ENCODE measurements at regions not wholly inside any gene's neighbourhood (a gene's known extent, or its start where the extent isn't known, plus 50 kb on each side); places are given as distances from the start of the nearest gene placed in this dataset.

- Histone ChIP-seq H3K9me3 (replicated peaks; ENCODE audit: control insufficient read depth, insufficient read depth, low read length) (no peaks in the 10 kb centered on the region), H2AFZ (ENCODE audit: low read depth, low read length) (peak overlapping the region; percentile 73), H3K79me2 (ENCODE audit: control insufficient read depth, insufficient read depth, low read length) (no peaks in the 10 kb centered on the region), H3K27ac (ENCODE audit: insufficient read depth, low read depth, low read length) (no peak overlapping the region), H3K9me1 (replicated peaks; ENCODE audit: control insufficient read depth, extremely low read depth, insufficient read depth, low read length) (no peaks in the 10 kb centered on the region), H3K9ac (replicated peaks; ENCODE audit: extremely low read depth, insufficient read depth, low read length) (peak overlapping the region; percentile 62), H3K27me3 (ENCODE audit: control insufficient read depth in 2 of 2, insufficient read depth in 2 of 2, low read length in 2 of 2) (peaks cover 29 to 39% of the 10 kb centered on the region in 2 experiments), H4K20me1 (replicated peaks; ENCODE audit: control insufficient read depth, extremely low read depth, insufficient read depth, low read length) (no peaks in the 10 kb centered on the region), H3K4me2 (ENCODE audit: insufficient read depth, low read length) (peak overlapping the region; percentile 80), H3K4me3 (replicated peaks in 1 of 3; ENCODE audit: insufficient read depth in 1 of 3, low read depth in 1 of 3, low read length in 3 of 3) (peak overlapping the region; percentile 19 to 58 (median 21)), H3K36me3 (ENCODE audit: control insufficient read depth in 2 of 2, extremely low read depth in 1 of 2, insufficient read depth in 2 of 2, low read length in 2 of 2) (no peaks in the 10 kb centered on the region), H3K4me1 (ENCODE audit: control insufficient read depth, extremely low read depth, insufficient read depth, low read length) (peaks cover 32% of the 10 kb centered on the region)
- no peak for DNase-seq (ENCODE audit: low read depth, low spot score)
- POLR2A ChIA-PET: no interaction called here
- no peak for TF ChIP-seq GATA2 (IDR thresholded peaks at IDR 0.05; ENCODE audit: insufficient read depth, insufficient read length, low read depth, low read length)
- TF ChIP-seq POLR2A (IDR thresholded peaks at IDR 0.05; ENCODE audit: low read depth, low read length): no peak
- no peak for TF ChIP-seq POLR2AphosphoS5 (IDR thresholded peaks at IDR 0.05; ENCODE audit: insufficient read depth, low read depth, low read length)
- TF ChIP-seq, protein P1, sequence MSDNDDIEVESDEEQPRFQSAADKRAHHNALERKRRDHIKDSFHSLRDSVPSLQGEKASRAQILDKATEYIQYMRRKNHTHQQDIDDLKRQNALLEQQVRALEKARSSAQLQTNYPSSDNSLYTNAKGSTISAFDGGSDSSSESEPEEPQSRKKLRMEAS (IDR thresholded peaks at IDR 0.05; ENCODE audit: insufficient read depth, insufficient read length): no peak
- TF ChIP-seq, protein P2, sequence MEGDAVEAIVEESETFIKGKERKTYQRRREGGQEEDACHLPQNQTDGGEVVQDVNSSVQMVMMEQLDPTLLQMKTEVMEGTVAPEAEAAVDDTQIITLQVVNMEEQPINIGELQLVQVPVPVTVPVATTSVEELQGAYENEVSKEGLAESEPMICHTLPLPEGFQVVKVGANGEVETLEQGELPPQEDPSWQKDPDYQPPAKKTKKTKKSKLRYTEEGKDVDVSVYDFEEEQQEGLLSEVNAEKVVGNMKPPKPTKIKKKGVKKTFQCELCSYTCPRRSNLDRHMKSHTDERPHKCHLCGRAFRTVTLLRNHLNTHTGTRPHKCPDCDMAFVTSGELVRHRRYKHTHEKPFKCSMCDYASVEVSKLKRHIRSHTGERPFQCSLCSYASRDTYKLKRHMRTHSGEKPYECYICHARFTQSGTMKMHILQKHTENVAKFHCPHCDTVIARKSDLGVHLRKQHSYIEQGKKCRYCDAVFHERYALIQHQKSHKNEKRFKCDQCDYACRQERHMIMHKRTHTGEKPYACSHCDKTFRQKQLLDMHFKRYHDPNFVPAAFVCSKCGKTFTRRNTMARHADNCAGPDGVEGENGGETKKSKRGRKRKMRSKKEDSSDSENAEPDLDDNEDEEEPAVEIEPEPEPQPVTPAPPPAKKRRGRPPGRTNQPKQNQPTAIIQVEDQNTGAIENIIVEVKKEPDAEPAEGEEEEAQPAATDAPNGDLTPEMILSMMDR (IDR thresholded peaks at IDR 0.05; ENCODE audit: extremely low read depth in 1 of 2, insufficient read depth in 1 of 2, low read depth in 1 of 2, low read length in 2 of 2): no peak
- no peak for TF ChIP-seq JUN (IDR thresholded peaks at IDR 0.05; ENCODE audit: borderline replicate concordance, insufficient read depth, insufficient read length, low read depth)
- TF ChIP-seq EZH2 (IDR thresholded peaks at IDR 0.05; ENCODE audit: borderline replicate concordance, low read depth, low read length, severe bottlenecking): no peak
- TF ChIP-seq MYC (IDR thresholded peaks at IDR 0.05; ENCODE audit: low read depth, low read length): no peak
- TF ChIP-seq FOS (IDR thresholded peaks at IDR 0.05; ENCODE audit: borderline replicate concordance, insufficient read depth, low read length): no peak
- intact Hi-C loops (cut with micrococcal nuclease) (loop anchor here (1.0 kb wide), 3 partner anchors 38 to 102 kb away; partner anchors contain the start of gene NOG), dilution Hi-C loops (cut with MboI; ENCODE audit: extremely low pct_ligation_motif_present, low sequenced_read_pairs) (no loop called here)
- no peak for FAIRE-seq
- BruUV-seq (replicated peaks): no TSS peak
- CTCF ChIA-PET: interaction anchor here (0.8 to 3.4 kb wide), 12 partner anchors 8 to 179 kb away, joined by 3 to 55 read pairs (median 6); partner anchors contain the start of gene NOG
Observed at GRCh38 chr17:56678249-56679114, 85.0 kb downstream of the NOG start.
